GM23338 (cell line): ENCODE measurements at regions not wholly inside any gene's neighbourhood (a gene's known extent, or its start where the extent isn't known, plus 50 kb on each side); places are given as distances from the start of the nearest gene placed in this dataset.

Experiments
- ATAC-seq: fragments of 200-7000 bp; cut with Tn5 transposase; 3 replicates; pipeline ENCODE4 v1.9.1; 2020
- DNase-seq: peaks from one replicate; pipeline ENCODE4 v3.0.0-alpha.2; 2015; ENCODE audit warnings: low spot score
- H2AFZ ChIP-seq: fragments of 200-600 bp; sonication (generic); 2 replicates; pipeline ENCODE4 v1.8.0; 2016; ENCODE audit warnings: antibody characterized with exemption, mild to moderate bottlenecking, moderate library complexity
- H3F3A ChIP-seq: fragments of 200-600 bp; sonication (generic); replicated peaks from 2 replicates; pipeline ENCODE4 v1.8.0; 2017; ENCODE audit warnings: antibody characterized with exemption, mixed run types, low read depth
- H3K27ac ChIP-seq: fragments of 200-600 bp; sonication (generic); 2 replicates; pipeline ENCODE4 v1.6.1; 2016; ENCODE audit warnings: low read depth
- H3K27me3 ChIP-seq: fragments of 200-600 bp; sonication (generic); 2 replicates; pipeline ENCODE4 v1.8.0; 2016; ENCODE audit warnings: mild to moderate bottlenecking, mixed run types, moderate library complexity; ENCODE audit not compliant: insufficient read depth
- H3K36me3 ChIP-seq: fragments of 200-600 bp; sonication (generic); 2 replicates; pipeline ENCODE4 v1.8.0; 2016; ENCODE audit warnings: mild to moderate bottlenecking; ENCODE audit not compliant: insufficient read depth
- H3K4me1 ChIP-seq: fragments of 200-600 bp; sonication (generic); 2 replicates; pipeline ENCODE4 v1.8.0; 2016; ENCODE audit warnings: mild to moderate bottlenecking, moderate library complexity; ENCODE audit not compliant: insufficient read depth
- H3K4me2 ChIP-seq: fragments of 200-600 bp; sonication (generic); 2 replicates; pipeline ENCODE4 v1.7.1; 2017; ENCODE audit warnings: mixed run types
- H3K4me3 ChIP-seq: fragments of 200-600 bp; sonication (generic); 2 replicates; pipeline ENCODE4 v1.6.1; 2016; ENCODE audit warnings: mixed run types
- H3K79me2 ChIP-seq: fragments of 200-600 bp; sonication (generic); replicated peaks from 2 replicates; pipeline ENCODE4 v1.8.0; 2017; ENCODE audit warnings: mild to moderate bottlenecking; ENCODE audit not compliant: insufficient read depth
- H3K9me2 ChIP-seq: fragments of 200-600 bp; sonication (generic); 2 replicates; pipeline ENCODE4 v1.8.0; 2017; ENCODE audit not compliant: insufficient read depth
- H4K20me1 ChIP-seq: fragments of 200-600 bp; sonication (generic); replicated peaks from 2 replicates; pipeline ENCODE4 v1.8.0; 2017; ENCODE audit warnings: mild to moderate bottlenecking; ENCODE audit not compliant: insufficient read depth
- H3K27ac Mint-ChIP-seq: 2 replicates; pipeline ENCODE4 v1.8.0; 2020; ENCODE audit warnings: inconsistent platforms, mild to moderate bottlenecking, moderate library complexity, mixed read lengths
- H3K27me3 Mint-ChIP-seq: 3 replicates; pipeline ENCODE4 v1.8.0; 2022; ENCODE audit warnings: low read depth, mild to moderate bottlenecking, moderate library complexity, mixed read lengths, inconsistent platforms; ENCODE audit not compliant: insufficient read depth, poor library complexity
- H3K36me3 Mint-ChIP-seq: 3 replicates; pipeline ENCODE4 v1.8.0; 2021; ENCODE audit warnings: low read depth, mild to moderate bottlenecking, inconsistent platforms, moderate library complexity, mixed read lengths
- H3K4me1 Mint-ChIP-seq: 3 replicates; pipeline ENCODE4 v1.8.0; 2020; ENCODE audit warnings: mild to moderate bottlenecking, inconsistent platforms, mixed read lengths
- H3K4me3 Mint-ChIP-seq: 3 replicates; pipeline ENCODE4 v1.8.0; 2021; ENCODE audit warnings: moderate library complexity, mild to moderate bottlenecking, inconsistent platforms, mixed read lengths
- H3K9me3 Mint-ChIP-seq: 3 replicates; pipeline ENCODE4 v1.8.0; 2020; ENCODE audit warnings: moderate library complexity, mild to moderate bottlenecking, inconsistent platforms, mixed read lengths
- CREB1 ChIP-seq: fragments of 250-450 bp; sonication (Bioruptor Pico); IDR thresholded peaks from 2 replicates; pipeline ENCODE4 v1.5.0; 2020; ENCODE audit warnings: low read depth, mild to moderate bottlenecking, moderate library complexity
- CTCF ChIP-seq, 2 experiments: fragments of 200-600 bp in 1 of 2; sonication (generic) in 1 of 2; conservative IDR thresholded peaks; 2 replicates each; pipeline versions ENCODE4 v1.5.1 to v1.6.1; 2016 to 2017; ENCODE audit warnings: antibody characterized with exemption in 2 of 2, low read depth in 2 of 2, mild to moderate bottlenecking in 2 of 2, moderate library complexity in 1 of 2
- EZH2 ChIP-seq: fragments of 200-600 bp; sonication (generic); IDR thresholded peaks from one replicate; pipeline ENCODE4 v1.8.0; 2017; ENCODE audit warnings: antibody characterized with exemption, mild to moderate bottlenecking, low read depth; ENCODE audit not compliant: unreplicated experiment
- EZH2phosphoT487 ChIP-seq: fragments of 200-600 bp; sonication (generic); IDR thresholded peaks from one replicate; pipeline ENCODE4 v1.8.1; 2018; ENCODE audit warnings: antibody characterized with exemption; ENCODE audit not compliant: unreplicated experiment
- JUNB ChIP-seq: IDR thresholded peaks from one replicate; pipeline ENCODE4 v1.6.1; 2016; ENCODE audit warnings: antibody characterized with exemption; ENCODE audit not compliant: unreplicated experiment
- POLR2AphosphoS5 ChIP-seq: IDR thresholded peaks from 2 replicates; pipeline ENCODE4 v1.6.1; 2016; ENCODE audit warnings: antibody characterized with exemption, low read depth
- STAT1 ChIP-seq: IDR thresholded peaks from one replicate; pipeline ENCODE4 v1.6.1; 2016; ENCODE audit warnings: antibody characterized with exemption; ENCODE audit not compliant: unreplicated experiment
- ZNF114 ChIP-seq: fragments of 250-450 bp; sonication (Bioruptor Pico); IDR thresholded peaks from 2 replicates; pipeline ENCODE4 v1.5.0; 2020; ENCODE audit warnings: mild to moderate bottlenecking, moderate library complexity
- ZNF331 ChIP-seq: fragments of 250-450 bp; sonication (Bioruptor Pico); IDR thresholded peaks from 2 replicates; pipeline ENCODE4 v1.5.0; 2020; ENCODE audit warnings: low read depth, mild to moderate bottlenecking, moderate library complexity
- ZNF462 ChIP-seq: fragments of 250-450 bp; sonication (Bioruptor Pico); IDR thresholded peaks from 2 replicates; pipeline ENCODE4 v1.5.0; 2020; ENCODE audit warnings: mild to moderate bottlenecking, moderate library complexity

GRCh38 chrX:45850775-45851433 lies 650.2 kb upstream of the DIPK2B start:
- ATAC-seq (peak; percentile 33), DNase-seq (peak; percentile 19)
- H3K4me1 ChIP-seq, result peaks cover 25% of the 10 kb centered on the region; the same call in 1 of the 2 replicates
- Mint-ChIP-seq H3K36me3 (peaks cover 44% of the 10 kb centered on the region), H3K4me3 (peak overlapping the region; percentile 99), H3K4me1 (peaks cover 41% of the 10 kb centered on the region), H3K27ac (peak overlapping the region; percentile 99), H3K27me3 (peaks cover 3% of the 10 kb centered on the region), H3K9me3 (0 out of 3 replicates have a peak, but pooled peaks cover 2% of the 10 kb centered on the region)
- H4K20me1 ChIP-seq, result no peaks in the 10 kb centered on the region; the same call in 1 of the 2 replicates
- TF ChIP-seq ZNF114 (CRISPR knock-in tag), result no peak
- TF ChIP-seq EZH2, result no peak
- TF ChIP-seq CREB1, result no peak
- TF ChIP-seq JUNB, result no peak
- TF ChIP-seq CTCF (conservative IDR thresholded peaks at IDR 0.05; ENCODE audit: low read depth in 2 of 2), result no peak
- no peak; the same call in 1 of the 2 replicates for TF ChIP-seq POLR2AphosphoS5
- no peak for TF ChIP-seq EZH2phosphoT487
- peaks cover 51% of the 10 kb centered on the region for H3K79me2 ChIP-seq
- no peaks in the 10 kb centered on the region for H3K27me3 ChIP-seq
- H3F3A ChIP-seq, result no peaks in the 10 kb centered on the region
- no peaks in the 10 kb centered on the region for H3K9me2 ChIP-seq
- H3K27ac ChIP-seq, result peak overlapping the region; percentile 85
- H3K4me2 ChIP-seq, result peak overlapping the region; percentile 83
- H2AFZ ChIP-seq, result no peak overlapping the region
- peaks cover 6% of the 10 kb centered on the region; the same call in 1 of the 2 replicates for H3K36me3 ChIP-seq
- peak overlapping the region; percentile 87 for H3K4me3 ChIP-seq

GRCh38 chrX:45850197-45850774 lies 649.6 kb upstream of the DIPK2B start:
- Histone ChIP-seq H3K4me2 (peak overlapping the region; percentile 83), H3K27ac (peak overlapping the region; percentile 85), H3F3A (no peaks in the 10 kb centered on the region), H2AFZ (no peak overlapping the region), H3K36me3 (peaks cover 10% of the 10 kb centered on the region; the same call in 1 of the 2 replicates), H3K27me3 (no peaks in the 10 kb centered on the region), H3K4me1 (peaks cover 25% of the 10 kb centered on the region; the same call in 1 of the 2 replicates), H3K79me2 (peaks cover 57% of the 10 kb centered on the region), H4K20me1 (peaks cover 2% of the 10 kb centered on the region), H3K9me2 (no peaks in the 10 kb centered on the region), H3K4me3 (peak overlapping the region; percentile 87)
- DNase-seq (peak; percentile 21), ATAC-seq (peak; percentile 28)
- 0 out of 3 replicates have a peak, but pooled peaks cover 2% of the 10 kb centered on the region for H3K9me3 Mint-ChIP-seq
- peaks cover 40% of the 10 kb centered on the region for H3K4me1 Mint-ChIP-seq
- H3K4me3 Mint-ChIP-seq, result peak overlapping the region; percentile 99
- no peaks in the 10 kb centered on the region for H3K27me3 Mint-ChIP-seq
- H3K36me3 Mint-ChIP-seq, result peaks cover 50% of the 10 kb centered on the region
- H3K27ac Mint-ChIP-seq, result peak overlapping the region; percentile 99
- no peak for TF ChIP-seq ZNF114 (CRISPR knock-in tag)
- TF ChIP-seq JUNB, result no peak
- TF ChIP-seq CREB1, result no peak
- TF ChIP-seq CTCF (conservative IDR thresholded peaks at IDR 0.05; ENCODE audit: low read depth in 2 of 2), result no peak
- TF ChIP-seq ZNF462 (CRISPR knock-in tag), result no peak
- no peak for TF ChIP-seq STAT1
- no peak for TF ChIP-seq ZNF331
